CD4-positive, alpha-beta T cell (primary cell): ENCODE measurements at regions not wholly inside any gene's neighbourhood (a gene's known extent, or its start where the extent isn't known, plus 50 kb on each side); places are given as distances from the start of the nearest gene placed in this dataset.

Experiments used
- ATAC-seq: fragments of 200-7000 bp; cut with Tn5 transposase; one replicate; pipeline ENCODE4 v1.10.0; 2022; ENCODE audit warnings: mild to moderate bottlenecking; ENCODE audit not compliant: poor library complexity
- CTCF ChIA-PET: fragments of 350-600 bp; sonication (Branson Sonifier 250); formaldehyde crosslinking; loops from one replicate; lab custom pipeline; 2021; ENCODE audit warnings: antibody characterized with exemption, inconsistent platforms; lab: Charles Lee
- POLR2A ChIA-PET: fragments of 350-600 bp; sonication (Branson Sonifier 250); formaldehyde crosslinking; loops from one replicate; lab custom pipeline; 2021; ENCODE audit warnings: antibody characterized with exemption, inconsistent platforms; lab: Charles Lee
- DNase-seq, 14 experiments: peaks; one replicate each; pipeline ENCODE4 v3.0.0-alpha.2; 2013 to 2020; ENCODE audit warnings: mixed read lengths in 2 of 14
- H3K27ac ChIP-seq, 2 donors: one replicate each; pipeline versions ENCODE4 v1.5.1 to v1.7.0; 2013; ENCODE audit warnings: low read length in 2 of 2, low read depth in 1 of 2, mild to moderate bottlenecking in 1 of 2
- H3K27me3 ChIP-seq, 2 experiments: 1 replicate in 1 of 2; 2 replicates in 1 of 2; pipeline versions ENCODE4 v1.6.1 to v1.7.0; 2013; ENCODE audit warnings: low read length in 2 of 2, control low read depth in 1 of 2, mild to moderate bottlenecking in 1 of 2, moderate library complexity in 1 of 2; ENCODE audit not compliant: insufficient read depth in 2 of 2, control insufficient read depth in 1 of 2
- H3K36me3 ChIP-seq: one replicate; pipeline ENCODE4 v1.6.1; 2013; ENCODE audit warnings: low read length, control low read depth; ENCODE audit not compliant: insufficient read depth
- H3K4me1 ChIP-seq: one replicate; pipeline ENCODE4 v1.6.1; 2013; ENCODE audit warnings: low read length, control low read depth; ENCODE audit not compliant: insufficient read depth
- H3K4me3 ChIP-seq: one replicate; pipeline ENCODE4 v1.5.1; 2013; ENCODE audit warnings: mild to moderate bottlenecking, low read length, moderate library complexity
- H3K9me3 ChIP-seq, 2 experiments: 1 replicate in 1 of 2; 2 replicates in 1 of 2; pipeline versions ENCODE4 v1.6.1 to v1.7.0; 2013; ENCODE audit warnings: low read length in 2 of 2, mild to moderate bottlenecking in 2 of 2, control low read depth in 1 of 2, moderate library complexity in 1 of 2; ENCODE audit not compliant: control insufficient read depth in 1 of 2, insufficient read depth in 1 of 2
- H3K27ac Mint-ChIP-seq: one replicate; pipeline ENCODE4 v1.8.0; 2020; ENCODE audit warnings: mixed read lengths
- H3K27me3 Mint-ChIP-seq: one replicate; pipeline ENCODE4 v1.8.0; 2021; ENCODE audit warnings: mixed read lengths
- H3K36me3 Mint-ChIP-seq: one replicate; pipeline ENCODE4 v1.8.0; 2021; ENCODE audit warnings: low read depth, mixed read lengths
- H3K4me1 Mint-ChIP-seq: one replicate; pipeline ENCODE4 v1.8.0; 2021; ENCODE audit warnings: low read depth, mixed read lengths
- H3K4me3 Mint-ChIP-seq: one replicate; pipeline ENCODE4 v1.8.0; 2020; ENCODE audit warnings: mild to moderate bottlenecking, mixed read lengths
- H3K9me3 Mint-ChIP-seq: one replicate; pipeline ENCODE4 v1.8.0; 2020; ENCODE audit warnings: mixed read lengths
- intact Hi-C, 2 experiments: fragments of 100-400 bp; cut with DNase I in 1 of 2; cut with micrococcal nuclease in 1 of 2; formaldehyde crosslinking; loops; one replicate each; pipeline versions ENCODE4 v1.15.1 to v1.9.0; 2023 to 2025; cut with DNase I, micrococcal nuclease
- TF ChIP-seq, protein P1 (sequence below): fragments of 200-600 bp; IDR thresholded peaks from one replicate; pipeline ENCODE4 v1.8.0; 2022; ENCODE audit warnings: antibody characterized with exemption, mild to moderate bottlenecking

DNA sequence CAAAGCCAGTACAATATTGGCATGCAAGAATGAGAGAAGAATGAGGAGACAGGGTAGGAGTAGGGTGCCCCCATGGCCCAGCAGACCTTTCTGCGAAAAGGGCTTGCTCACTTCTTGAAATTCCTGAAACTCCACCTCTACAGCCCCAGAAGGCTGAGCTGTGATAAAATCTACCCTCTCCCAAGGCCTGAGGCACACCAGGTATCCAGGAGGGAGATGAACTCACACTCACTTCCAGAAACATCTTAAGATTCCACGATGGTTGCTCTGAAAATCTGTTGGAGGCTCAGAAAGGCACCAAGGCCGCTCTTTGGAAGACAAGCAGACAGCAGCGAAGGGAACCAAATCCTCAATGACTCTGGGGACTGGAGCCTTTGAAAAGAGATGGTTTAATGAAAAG is 297.5 kb downstream of the UACA start:
- Mint-ChIP-seq H3K27ac (no peak overlapping the region), H3K4me1 (peaks cover 5% of the 10 kb centered on the region), H3K4me3 (no peak overlapping the region), H3K27me3 (no peaks in the 10 kb centered on the region), H3K9me3 (no peaks in the 10 kb centered on the region), H3K36me3 (no peaks in the 10 kb centered on the region)
- Histone ChIP-seq H3K36me3 (no peaks in the 10 kb centered on the region), H3K9me3 (no peaks in the 10 kb centered on the region), H3K4me1 (peaks cover 6% of the 10 kb centered on the region), H3K4me3 (no peak overlapping the region), H3K27ac (no peak overlapping the region), H3K27me3 (peaks cover 0 to 2% of the 10 kb centered on the region in 2 experiments)
- TF ChIP-seq, protein P1, sequence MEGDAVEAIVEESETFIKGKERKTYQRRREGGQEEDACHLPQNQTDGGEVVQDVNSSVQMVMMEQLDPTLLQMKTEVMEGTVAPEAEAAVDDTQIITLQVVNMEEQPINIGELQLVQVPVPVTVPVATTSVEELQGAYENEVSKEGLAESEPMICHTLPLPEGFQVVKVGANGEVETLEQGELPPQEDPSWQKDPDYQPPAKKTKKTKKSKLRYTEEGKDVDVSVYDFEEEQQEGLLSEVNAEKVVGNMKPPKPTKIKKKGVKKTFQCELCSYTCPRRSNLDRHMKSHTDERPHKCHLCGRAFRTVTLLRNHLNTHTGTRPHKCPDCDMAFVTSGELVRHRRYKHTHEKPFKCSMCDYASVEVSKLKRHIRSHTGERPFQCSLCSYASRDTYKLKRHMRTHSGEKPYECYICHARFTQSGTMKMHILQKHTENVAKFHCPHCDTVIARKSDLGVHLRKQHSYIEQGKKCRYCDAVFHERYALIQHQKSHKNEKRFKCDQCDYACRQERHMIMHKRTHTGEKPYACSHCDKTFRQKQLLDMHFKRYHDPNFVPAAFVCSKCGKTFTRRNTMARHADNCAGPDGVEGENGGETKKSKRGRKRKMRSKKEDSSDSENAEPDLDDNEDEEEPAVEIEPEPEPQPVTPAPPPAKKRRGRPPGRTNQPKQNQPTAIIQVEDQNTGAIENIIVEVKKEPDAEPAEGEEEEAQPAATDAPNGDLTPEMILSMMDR, result no peak
- ATAC-seq (no peak), DNase-seq (no peak)
- CTCF ChIA-PET, result interaction anchor here (1.7 to 2.4 kb wide), 4 partner anchors 9 to 1004 kb away, joined by 3 to 10 read pairs (median 8); no protein-coding TSS in a partner anchor
- intact Hi-C loops, result loop anchor here (2.0 to 10.0 kb wide), 3 partner anchors 47 to 891 kb away; no protein-coding TSS in a partner anchor
- POLR2A ChIA-PET, result no interaction called here

DNA sequence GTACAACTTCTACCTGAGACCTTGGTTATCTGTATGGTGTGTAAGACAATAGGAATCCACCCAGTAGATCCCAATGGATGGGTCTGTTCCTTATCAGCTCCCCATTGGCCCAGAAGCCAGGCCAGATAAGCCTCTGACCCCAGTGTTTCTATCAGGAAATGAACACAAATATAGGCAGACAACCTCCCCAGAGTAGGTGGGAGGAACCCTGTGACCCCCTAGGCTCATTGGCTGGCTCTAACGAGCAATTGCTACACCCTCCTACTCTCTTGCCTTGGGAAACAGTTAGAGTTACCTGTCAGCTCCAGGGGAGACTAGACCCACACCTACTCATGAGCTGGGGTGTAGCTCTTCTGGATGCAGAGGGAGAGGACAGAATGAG is 299.9 kb downstream of the UACA start:
- DNase-seq (no peak), ATAC-seq (no peak)
- H3K4me1 ChIP-seq, result peaks cover 17% of the 10 kb centered on the region
- no peaks in the 10 kb centered on the region for H3K36me3 Mint-ChIP-seq
- no peak overlapping the region for H3K27ac ChIP-seq
- POLR2A ChIA-PET, result no interaction called here
- no peaks in the 10 kb centered on the region for H3K36me3 ChIP-seq
- H3K27me3 ChIP-seq, result peaks cover 0 to 2% of the 10 kb centered on the region in 2 experiments
- H3K9me3 ChIP-seq, result no peaks in the 10 kb centered on the region
- H3K4me1 Mint-ChIP-seq, result peaks cover 11% of the 10 kb centered on the region
- H3K27me3 Mint-ChIP-seq, result no peaks in the 10 kb centered on the region
- H3K9me3 Mint-ChIP-seq, result no peaks in the 10 kb centered on the region
- intact Hi-C loops, result loop anchor here in 1 of 2 experiments (5.0 to 10.0 kb wide), 2 partner anchors 119 to 349 kb away; no protein-coding TSS in a partner anchor
- no peak overlapping the region for H3K4me3 Mint-ChIP-seq
- CTCF ChIA-PET, result interaction anchor here (0.6 to 1.2 kb wide), 2 partner anchors 12 to 18 kb away, joined by 3 read pairs; no protein-coding TSS in a partner anchor
- TF ChIP-seq, protein P1, result no peak
- H3K4me3 ChIP-seq, result no peak overlapping the region
- no peak overlapping the region for H3K27ac Mint-ChIP-seq

GRCh38 chr15:70461992-70462391 is 301.4 kb downstream of the UACA start:
- Mint-ChIP-seq H3K36me3 (no peaks in the 10 kb centered on the region), H3K4me3 (no peak overlapping the region), H3K27ac (no peak overlapping the region), H3K9me3 (no peaks in the 10 kb centered on the region), H3K4me1 (peaks cover 10% of the 10 kb centered on the region), H3K27me3 (no peaks in the 10 kb centered on the region)
- DNase-seq (no peak), ATAC-seq (no peak)
- Histone ChIP-seq H3K9me3 (no peaks in the 10 kb centered on the region), H3K27ac (no peak overlapping the region), H3K4me3 (no peak overlapping the region), H3K4me1 (peaks cover 15% of the 10 kb centered on the region), H3K27me3 (no peaks in the 10 kb centered on the region), H3K36me3 (no peaks in the 10 kb centered on the region)
- CTCF ChIA-PET, result no interaction called here
- intact Hi-C loops, result loop anchor here in 1 of 2 experiments (2.0 to 10.0 kb wide), 5 partner anchors 120 to 939 kb away; no protein-coding TSS in a partner anchor
- POLR2A ChIA-PET, result no interaction called here
- TF ChIP-seq, protein P1, result no peak
